Dedifferentiated amniotic fluid mesenchymal stem cell (primary cell): ENCODE measurements at regions not wholly inside any gene's neighbourhood (a gene's known extent, or its start where the extent isn't known, plus 50 kb on each side); places are given as distances from the start of the nearest gene placed in this dataset.
"Not testable (repeated sequence)": the region's sequence is repeated elsewhere in the genome, so short reads cannot be mapped to it uniquely, and the experiment has no call there.

Experiments used
- DNase-seq: peaks from one replicate; pipeline ENCODE4 v3.0.0-alpha.2; 2016; ENCODE audit errors: extremely low spot score

GRCh38 chr3:153972862-153973261, 148.3 kb upstream of the ARHGEF26 start:
- DNase-seq: no peak

GRCh38 chr3:153973722-153974265, 147.4 kb upstream of the ARHGEF26 start:
- no peak for DNase-seq

- DNase-seq: no peak
Observed at GRCh38 chr3:153974614-153975013, 146.6 kb upstream of the ARHGEF26 start.

- no peak for DNase-seq
Observed at GRCh38 chr3:153976891-153977554, 144.2 kb upstream of the ARHGEF26 start.

GRCh38 chr3:153978006-153978405, 143.2 kb upstream of the ARHGEF26 start:
- DNase-seq: no peak

- DNase-seq: no peak
Observed at GRCh38 chr3:153979418-153980251, 141.6 kb upstream of the ARHGEF26 start.

GRCh38 chr3:153980252-153980590, 141.0 kb upstream of the ARHGEF26 start:
- DNase-seq: no peak

- DNase-seq: not testable (repeated sequence)
Observed at GRCh38 chr3:153997364-153997763, 123.8 kb upstream of the ARHGEF26 start.

GRCh38 chr3:154003649-154004048, 117.5 kb upstream of the ARHGEF26 start:
- no peak for DNase-seq

- no peak for DNase-seq
Observed at GRCh38 chr3:154011036-154011435, 110.2 kb upstream of the ARHGEF26 start.

GRCh38 chr3:154013736-154014135, 107.5 kb upstream of the ARHGEF26 start:
- DNase-seq: no peak

GRCh38 chr3:154015307-154015706, 105.9 kb upstream of the ARHGEF26 start:
- no peak for DNase-seq

GRCh38 chr3:154018100-154018696, 103.0 kb upstream of the ARHGEF26 start:
- no peak for DNase-seq

GRCh38 chr3:154022606-154023005, 98.6 kb upstream of the ARHGEF26 start:
- DNase-seq: no peak

GRCh38 chr3:154023148-154023547, 98.0 kb upstream of the ARHGEF26 start:
- DNase-seq: no peak

GRCh38 chr3:154025007-154025406, 96.2 kb upstream of the ARHGEF26 start:
- DNase-seq: no peak

- DNase-seq: no peak
Observed at GRCh38 chr3:154029926-154030325, 91.3 kb upstream of the ARHGEF26 start.

- no peak for DNase-seq
Observed at GRCh38 chr3:154034797-154035330, 86.3 kb upstream of the ARHGEF26 start.

- no peak for DNase-seq
Observed at GRCh38 chr3:154040283-154040682, 80.9 kb upstream of the ARHGEF26 start.

GRCh38 chr3:154044671-154045070, 76.5 kb upstream of the ARHGEF26 start:
- no peak for DNase-seq

GRCh38 chr3:154050216-154050615, 71.0 kb upstream of the ARHGEF26 start:
- no peak for DNase-seq

GRCh38 chr3:154050766-154051165, 70.4 kb upstream of the ARHGEF26 start:
- no peak for DNase-seq
